ENCODE measurements at regions not wholly inside any gene's neighbourhood (a gene's known extent, or its start where the extent isn't known, plus 50 kb on each side); places are given as distances from the start of the nearest gene placed in this dataset.

- no peak for DNase-seq
- Histone ChIP-seq H3K4me3 (no peak overlapping the region), H3K4me1 (no peaks in the 10 kb centered on the region), H3K27ac (no peak overlapping the region), H3K9me3 (peaks cover 3% of the 10 kb centered on the region), H3K36me3 (no peaks in the 10 kb centered on the region), H3K27me3 (ENCODE audit: low read depth) (no peaks in the 10 kb centered on the region)
- no peak for TF ChIP-seq CTCF (IDR thresholded peaks at IDR 0.05)
- ATAC-seq = no peak
- intact Hi-C loops (cut with DNase I) = no loop called here
Measured at GRCh38 chr1:214882616-214883015, 199.9 kb upstream of the KCNK2 start.

- intact Hi-C loops (cut with DNase I) = no loop called here
- no peak overlapping the region for H3K27ac ChIP-seq
- no peaks in the 10 kb centered on the region for H3K4me1 ChIP-seq
- no peaks in the 10 kb centered on the region for H3K36me3 ChIP-seq
- no peak for ATAC-seq
- H3K9me3 ChIP-seq = no peaks in the 10 kb centered on the region
- H3K27me3 ChIP-seq (ENCODE audit: low read depth) = no peaks in the 10 kb centered on the region
- H3K4me3 ChIP-seq = no peak overlapping the region
- TF ChIP-seq CTCF (IDR thresholded peaks at IDR 0.05) = no peak
- DNase-seq = no peak
Measured at GRCh38 chr1:214895011-214895600, 187.4 kb upstream of the KCNK2 start.

GRCh38 chr1:214896921-214897320 is 185.6 kb upstream of the KCNK2 start:
- intact Hi-C loops (cut with DNase I) = no loop called here
- no peaks in the 10 kb centered on the region for H3K27me3 ChIP-seq (ENCODE audit: low read depth)

GRCh38 chr1:214897581-214897980 is 185.0 kb upstream of the KCNK2 start:
- H3K4me1 ChIP-seq = no peaks in the 10 kb centered on the region
- intact Hi-C loops (cut with DNase I) = no loop called here
- H3K27ac ChIP-seq = no peak overlapping the region
- no peaks in the 10 kb centered on the region for H3K27me3 ChIP-seq (ENCODE audit: low read depth)
- ATAC-seq = no peak
- no peak for TF ChIP-seq CTCF (IDR thresholded peaks at IDR 0.05)
- no peak for DNase-seq
- no peaks in the 10 kb centered on the region for H3K9me3 ChIP-seq
- no peaks in the 10 kb centered on the region for H3K36me3 ChIP-seq
- no peak overlapping the region for H3K4me3 ChIP-seq

More at GRCh38 chr1:214896921-214897320, 185.6 kb upstream of the KCNK2 start:
- no peak for TF ChIP-seq CTCF (IDR thresholded peaks at IDR 0.05)
- H3K27ac ChIP-seq = no peak overlapping the region
- no peaks in the 10 kb centered on the region for H3K9me3 ChIP-seq
- H3K36me3 ChIP-seq = no peaks in the 10 kb centered on the region
- DNase-seq (no peak), ATAC-seq (no peak)
- no peak overlapping the region for H3K4me3 ChIP-seq
- H3K4me1 ChIP-seq = no peaks in the 10 kb centered on the region

GRCh38 chr1:214898161-214898560 is 184.4 kb upstream of the KCNK2 start:
- Histone ChIP-seq H3K9me3 (no peaks in the 10 kb centered on the region), H3K4me3 (no peak overlapping the region), H3K4me1 (no peaks in the 10 kb centered on the region), H3K36me3 (no peaks in the 10 kb centered on the region), H3K27ac (no peak overlapping the region), H3K27me3 (ENCODE audit: low read depth) (no peaks in the 10 kb centered on the region)
- DNase-seq (no peak), ATAC-seq (no peak)
- intact Hi-C loops (cut with DNase I) = no loop called here
- no peak for TF ChIP-seq CTCF (IDR thresholded peaks at IDR 0.05)
